ENCODE measurements at regions not wholly inside any gene's neighbourhood (a gene's known extent, or its start where the extent isn't known, plus 50 kb on each side); places are given as distances from the start of the nearest gene placed in this dataset.

DNA sequence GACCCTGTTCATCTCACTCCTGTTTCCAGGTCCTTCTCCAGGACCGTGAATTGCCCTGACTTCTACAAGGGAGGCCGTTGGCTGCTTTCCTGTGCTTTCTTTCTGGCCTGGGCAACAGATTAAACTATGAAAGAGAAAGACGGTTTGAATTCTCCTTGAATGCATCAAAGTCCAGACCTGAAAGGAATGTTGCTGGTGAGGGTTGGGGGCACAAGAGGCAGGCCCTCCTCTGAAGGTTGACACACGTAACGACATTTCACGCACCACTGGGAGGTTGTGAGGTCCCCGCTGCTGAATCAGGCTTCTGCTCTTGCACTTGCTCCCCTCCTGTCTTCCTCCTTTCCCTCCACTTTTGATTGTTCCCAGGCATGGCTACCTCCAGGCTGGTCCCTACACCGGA is 141.9 kb downstream of the CYRIA start:
- no peaks in the 10 kb centered on the region for H3K27me3 ChIP-seq (ENCODE audit: insufficient read depth, low read length, poor library complexity, severe bottlenecking)
- no peaks in the 10 kb centered on the region for H3K9me2 ChIP-seq (replicated peaks; ENCODE audit: low read depth, low read length)
- H3K36me3 ChIP-seq (ENCODE audit: insufficient read depth, low read length): no peaks in the 10 kb centered on the region
- H4K20me1 ChIP-seq (ENCODE audit: insufficient read depth, low read length, poor library complexity, severe bottlenecking): no peaks in the 10 kb centered on the region
- no peak overlapping the region for H2AFZ ChIP-seq (ENCODE audit: low read length)
- no peak overlapping the region for H3K9ac ChIP-seq (ENCODE audit: low read depth, low read length, poor library complexity, severe bottlenecking)
- H3K79me2 ChIP-seq (ENCODE audit: insufficient read depth, low read length): no peaks in the 10 kb centered on the region
- no peaks in the 10 kb centered on the region for H3F3A ChIP-seq (ENCODE audit: low read depth)
- H3K9me3 ChIP-seq (ENCODE audit: insufficient read depth, low read depth, low read length): no peaks in the 10 kb centered on the region
- TF ChIP-seq EZH2phosphoT487 (IDR thresholded peaks at IDR 0.05; ENCODE audit: borderline replicate concordance) (no peak), CTCF (conservative IDR thresholded peaks at IDR 0.05; ENCODE audit: low read length) (no peak)
- no peak overlapping the region for H3K4me3 ChIP-seq (ENCODE audit: low read length, poor library complexity, severe bottlenecking)
- H3K4me2 ChIP-seq (ENCODE audit: low read depth, low read length, poor library complexity, severe bottlenecking): no peak overlapping the region
- no peaks in the 10 kb centered on the region for H3K4me1 ChIP-seq (ENCODE audit: insufficient read depth, low read length, poor library complexity, severe bottlenecking)

DNA sequence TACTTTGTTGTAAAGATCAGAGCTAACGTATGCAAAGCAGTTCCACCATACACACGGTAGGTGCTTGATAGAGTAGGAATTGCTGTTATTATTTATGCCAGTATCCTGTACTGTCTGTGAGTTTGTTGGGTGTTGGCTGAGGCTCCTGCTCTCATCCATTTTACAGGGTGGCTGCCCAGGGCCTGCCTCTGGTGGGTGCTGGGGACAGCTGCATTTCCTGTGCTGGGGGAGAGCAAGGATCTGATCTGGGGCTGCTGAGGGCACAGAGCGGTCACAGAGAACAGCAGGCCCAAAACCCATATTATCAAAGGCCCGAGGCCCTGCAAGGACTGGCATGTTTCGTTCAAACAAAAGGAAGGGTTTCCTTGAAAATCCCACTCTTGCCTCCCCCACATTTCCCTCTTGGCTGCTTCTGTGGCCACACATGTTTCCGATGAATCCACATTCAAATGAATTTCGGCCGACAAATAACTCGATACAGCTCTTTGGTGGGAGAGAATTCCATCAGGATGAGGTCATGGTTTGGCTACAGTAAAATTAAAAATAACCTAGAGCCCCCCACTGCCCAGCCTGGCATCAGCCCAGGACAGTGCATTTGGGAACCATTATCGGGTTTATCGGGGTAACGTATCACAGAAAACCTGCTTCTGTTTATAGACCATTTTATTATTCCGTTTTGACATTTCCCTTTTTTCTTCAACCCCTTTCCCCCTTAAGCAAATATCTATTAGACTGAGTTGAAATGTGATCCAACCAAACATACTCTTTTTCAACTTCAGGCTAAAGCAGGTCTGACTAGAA is 143.4 kb downstream of the CYRIA start:
- Histone ChIP-seq H3K79me2 (ENCODE audit: insufficient read depth, low read length) (no peaks in the 10 kb centered on the region), H3K9me3 (ENCODE audit: insufficient read depth, low read depth, low read length) (no peaks in the 10 kb centered on the region), H3K27me3 (ENCODE audit: insufficient read depth, low read length, poor library complexity, severe bottlenecking) (no peaks in the 10 kb centered on the region), H3K4me2 (ENCODE audit: low read depth, low read length, poor library complexity, severe bottlenecking) (no peak overlapping the region), H2AFZ (ENCODE audit: low read length) (no peak overlapping the region), H3K9ac (ENCODE audit: low read depth, low read length, poor library complexity, severe bottlenecking) (no peak overlapping the region), H3K9me2 (replicated peaks; ENCODE audit: low read depth, low read length) (no peaks in the 10 kb centered on the region), H3K4me1 (ENCODE audit: insufficient read depth, low read length, poor library complexity, severe bottlenecking) (no peaks in the 10 kb centered on the region), H3K4me3 (ENCODE audit: low read length, poor library complexity, severe bottlenecking) (no peak overlapping the region), H3F3A (ENCODE audit: low read depth) (no peaks in the 10 kb centered on the region), H4K20me1 (ENCODE audit: insufficient read depth, low read length, poor library complexity, severe bottlenecking) (no peaks in the 10 kb centered on the region), H3K36me3 (ENCODE audit: insufficient read depth, low read length) (no peaks in the 10 kb centered on the region)
- TF ChIP-seq EZH2phosphoT487 (IDR thresholded peaks at IDR 0.05; ENCODE audit: borderline replicate concordance) (no peak), CTCF (conservative IDR thresholded peaks at IDR 0.05; ENCODE audit: low read length) (no peak)

DNA sequence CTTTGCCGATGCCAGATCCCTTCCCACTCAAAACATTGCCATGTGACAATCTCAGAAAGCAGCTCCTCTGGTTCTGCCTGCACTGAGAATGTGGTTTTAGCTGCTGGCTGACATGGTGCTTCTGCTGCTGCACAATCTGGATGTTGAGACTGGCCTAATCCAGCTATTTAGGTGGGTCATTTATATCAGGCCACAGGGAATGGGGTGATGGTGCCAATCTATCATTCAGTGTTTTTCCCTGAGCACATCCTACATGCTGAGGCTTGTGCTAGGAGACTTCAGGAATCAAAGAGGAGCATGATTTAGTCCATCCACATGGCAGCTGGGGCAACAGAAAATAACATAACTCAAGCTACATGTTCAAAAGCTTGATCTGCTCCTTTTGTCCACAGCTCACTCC is 144.7 kb downstream of the CYRIA start:
- TF ChIP-seq CTCF (conservative IDR thresholded peaks at IDR 0.05; ENCODE audit: low read length): no peak
- no peak for TF ChIP-seq EZH2phosphoT487 (IDR thresholded peaks at IDR 0.05; ENCODE audit: borderline replicate concordance)
- H3K4me1 ChIP-seq (ENCODE audit: insufficient read depth, low read length, poor library complexity, severe bottlenecking): no peaks in the 10 kb centered on the region
- H3K9me2 ChIP-seq (replicated peaks; ENCODE audit: low read depth, low read length): no peaks in the 10 kb centered on the region

More for the DNA sequence above, 144.7 kb downstream of the CYRIA start:
- Histone ChIP-seq H3K79me2 (ENCODE audit: insufficient read depth, low read length) (no peaks in the 10 kb centered on the region), H3K4me3 (ENCODE audit: low read length, poor library complexity, severe bottlenecking) (no peak overlapping the region), H4K20me1 (ENCODE audit: insufficient read depth, low read length, poor library complexity, severe bottlenecking) (no peaks in the 10 kb centered on the region), H2AFZ (ENCODE audit: low read length) (no peak overlapping the region), H3F3A (ENCODE audit: low read depth) (no peaks in the 10 kb centered on the region), H3K4me2 (ENCODE audit: low read depth, low read length, poor library complexity, severe bottlenecking) (no peak overlapping the region), H3K9ac (ENCODE audit: low read depth, low read length, poor library complexity, severe bottlenecking) (no peak overlapping the region), H3K27me3 (ENCODE audit: insufficient read depth, low read length, poor library complexity, severe bottlenecking) (no peaks in the 10 kb centered on the region), H3K9me3 (ENCODE audit: insufficient read depth, low read depth, low read length) (no peaks in the 10 kb centered on the region), H3K36me3 (ENCODE audit: insufficient read depth, low read length) (no peaks in the 10 kb centered on the region)
